GM08714 (cell line): ENCODE measurements at regions not wholly inside any gene's neighbourhood (a gene's known extent, or its start where the extent isn't known, plus 50 kb on each side); places are given as distances from the start of the nearest gene placed in this dataset.
"Not testable (repeated sequence)": the region's sequence is repeated elsewhere in the genome, so short reads cannot be mapped to it uniquely, and the experiment has no call there.

Source experiments
- H3K4me3 ChIP-seq: fragments of 200-500 bp; sonication (Bioruptor generic); 2 replicates; pipeline ENCODE4 v1.5.1; 2014; ENCODE audit warnings: mild to moderate bottlenecking, low read length, inconsistent platforms
- ZNF274 ChIP-seq: IDR thresholded peaks from 2 replicates; pipeline ENCODE4 v1.6.1; 2012; ENCODE audit warnings: mild to moderate bottlenecking, low read depth, low read length

- TF ChIP-seq ZNF274: no peak
- no peak overlapping the region for H3K4me3 ChIP-seq
These were observed 136.4 kb upstream of the ITGB1 start for GRCh38 chr10:33094263-33095051.

- no peak overlapping the region for H3K4me3 ChIP-seq
- TF ChIP-seq ZNF274: no peak
These were observed 135.3 kb upstream of the ITGB1 start for GRCh38 chr10:33093362-33093761.

- no peak overlapping the region for H3K4me3 ChIP-seq
- TF ChIP-seq ZNF274: no peak
These were observed 134.6 kb upstream of the ITGB1 start for GRCh38 chr10:33092596-33092995.

- TF ChIP-seq ZNF274: no peak
- no peak overlapping the region for H3K4me3 ChIP-seq
These were observed 133.2 kb upstream of the ITGB1 start for GRCh38 chr10:33091201-33091600.

GRCh38 chr10:33088990-33089389 is 131.0 kb upstream of the ITGB1 start:
- no peak for TF ChIP-seq ZNF274
- no peak overlapping the region for H3K4me3 ChIP-seq

GRCh38 chr10:33087922-33088321 is 129.9 kb upstream of the ITGB1 start:
- no peak overlapping the region for H3K4me3 ChIP-seq
- no peak for TF ChIP-seq ZNF274

- TF ChIP-seq ZNF274: no peak
- H3K4me3 ChIP-seq: no peak overlapping the region
These were observed 129.1 kb upstream of the ITGB1 start for GRCh38 chr10:33087152-33087551.

GRCh38 chr10:33086100-33086499 is 128.1 kb upstream of the ITGB1 start:
- no peak for TF ChIP-seq ZNF274
- no peak overlapping the region for H3K4me3 ChIP-seq

- no peak for TF ChIP-seq ZNF274
- H3K4me3 ChIP-seq: no peak overlapping the region
These were observed 127.3 kb upstream of the ITGB1 start for GRCh38 chr10:33085313-33085833.

- TF ChIP-seq ZNF274: no peak
- no peak overlapping the region for H3K4me3 ChIP-seq
These were observed 126.4 kb upstream of the ITGB1 start for GRCh38 chr10:33084453-33084852.

- no peak overlapping the region for H3K4me3 ChIP-seq
- no peak for TF ChIP-seq ZNF274
These were observed 124.4 kb upstream of the ITGB1 start for GRCh38 chr10:33082373-33082895.

GRCh38 chr10:33080467-33080866 is 122.4 kb upstream of the ITGB1 start:
- H3K4me3 ChIP-seq: not testable (repeated sequence)

GRCh38 chr10:33074443-33074842 is 116.4 kb upstream of the ITGB1 start:
- H3K4me3 ChIP-seq: no peak overlapping the region
- no peak for TF ChIP-seq ZNF274

- H3K4me3 ChIP-seq: no peak overlapping the region
- TF ChIP-seq ZNF274: no peak
These were observed 115.8 kb upstream of the ITGB1 start for GRCh38 chr10:33073641-33074415.

GRCh38 chr10:33071857-33072256 is 113.8 kb upstream of the ITGB1 start:
- no peak for TF ChIP-seq ZNF274
- no peak overlapping the region for H3K4me3 ChIP-seq
